ENCODE measurements at regions not wholly inside any gene's neighbourhood (a gene's known extent, or its start where the extent isn't known, plus 50 kb on each side); places are given as distances from the start of the nearest gene placed in this dataset.

- TF ChIP-seq CTCF (IDR thresholded peaks at IDR 0.05) (no peak), POLR2A (IDR thresholded peaks at IDR 0.05) (no peak), EP300 (IDR thresholded peaks at IDR 0.05) (no peak)
These were observed 293.5 kb downstream of the ZNF674 start for GRCh38 chrX:46251755-46252154.
